ENCODE measurements at regions not wholly inside any gene's neighbourhood (a gene's known extent, or its start where the extent isn't known, plus 50 kb on each side); places are given as distances from the start of the nearest gene placed in this dataset.
A peak's percentile ranks its signal among the peaks of the same experiment; 100 is the strongest.
"Not testable (repeated sequence)": the region's sequence is repeated elsewhere in the genome, so short reads cannot be mapped to it uniquely, and the experiment has no call there.

GRCh38 chr1:222233444-222234158 lies 314.3 kb downstream of the HHIPL2 start:
- DNase-seq = peak; percentile 15

- DNase-seq = no peak
Observed at GRCh38 chr1:222232842-222233241, 315.1 kb downstream of the HHIPL2 start.

GRCh38 chr1:222229672-222230312 lies 318.1 kb downstream of the HHIPL2 start:
- DNase-seq = no peak

- no peak for DNase-seq
Observed at GRCh38 chr1:222225316-222225691, 322.6 kb downstream of the HHIPL2 start.

- DNase-seq = no peak
Observed at GRCh38 chr1:222224636-222225315, 323.1 kb downstream of the HHIPL2 start.

GRCh38 chr1:222224156-222224555 lies 323.7 kb downstream of the HHIPL2 start:
- no peak for DNase-seq

GRCh38 chr1:222223010-222223409 lies 324.9 kb downstream of the HHIPL2 start:
- DNase-seq = no peak

GRCh38 chr1:222216255-222216754 lies 331.6 kb downstream of the HHIPL2 start:
- DNase-seq = no peak

- DNase-seq = no peak
Observed at GRCh38 chr1:222210776-222211175, 337.1 kb downstream of the HHIPL2 start.

- no peak for DNase-seq
Observed at GRCh38 chr1:222204475-222204874, 343.4 kb downstream of the HHIPL2 start.

GRCh38 chr1:222202831-222203230 lies 345.1 kb downstream of the HHIPL2 start:
- no peak for DNase-seq

GRCh38 chr1:222196736-222197135 lies 351.2 kb downstream of the HHIPL2 start:
- no peak for DNase-seq

- DNase-seq = no peak
Observed at GRCh38 chr1:222196288-222196687, 351.6 kb downstream of the HHIPL2 start.

- no peak for DNase-seq
Observed at GRCh38 chr1:222195857-222196256, 352.0 kb downstream of the HHIPL2 start.

- no peak for DNase-seq
Observed at GRCh38 chr1:222189218-222189617, 358.7 kb downstream of the HHIPL2 start.

- DNase-seq = no peak
Observed at GRCh38 chr1:222187566-222188332, 360.2 kb downstream of the HHIPL2 start.

- DNase-seq = peak; percentile 26
Observed at GRCh38 chr1:222182641-222183040, 365.3 kb downstream of the HHIPL2 start.

- no peak for DNase-seq
Observed at GRCh38 chr1:222181191-222181590, 366.7 kb downstream of the HHIPL2 start.

- not testable (repeated sequence) for DNase-seq
Observed at GRCh38 chr1:222177496-222177895, 370.4 kb downstream of the HHIPL2 start.

- peak; percentile 68 for DNase-seq
Observed at GRCh38 chr1:222171005-222171404, 376.9 kb downstream of the HHIPL2 start.

- no peak for DNase-seq
Observed at GRCh38 chr1:222168621-222169020, 379.3 kb downstream of the HHIPL2 start.

- DNase-seq = no peak
Observed at GRCh38 chr1:222167896-222168295, 380.0 kb downstream of the HHIPL2 start.

- peak; percentile 66 for DNase-seq
Observed at GRCh38 chr1:222167111-222167510, 380.8 kb downstream of the HHIPL2 start.

Measured in OCI-M1 (cell line).